Erythroblast (primary cell): ENCODE measurements at regions not wholly inside any gene's neighbourhood (a gene's known extent, or its start where the extent isn't known, plus 50 kb on each side); places are given as distances from the start of the nearest gene placed in this dataset.
"Not testable (repeated sequence)": the region's sequence is repeated elsewhere in the genome, so short reads cannot be mapped to it uniquely, and the experiment has no call there.

ENCODE experiments used
- DNase-seq, 2 experiments: peaks; one replicate each; lab custom pipeline; 2025; lab: John Stamatoyannopoulos, UW
- GATA1 ChIP-seq: IDR thresholded peaks from 2 replicates; pipeline ENCODE4 v1.6.1; 2011; ENCODE audit warnings: low read depth, mild to moderate bottlenecking, control low read depth, low read length, moderate library complexity
- POLR2A ChIP-seq: IDR thresholded peaks from 2 replicates; pipeline ENCODE4 v1.6.1; 2011; ENCODE audit warnings: mild to moderate bottlenecking, low read length

GRCh38 chr10:84944187-84944586 lies 615.8 kb downstream of the CCSER2 start:
- DNase-seq, result no peak
- no peak for TF ChIP-seq GATA1
- no peak for TF ChIP-seq POLR2A

- no peak for DNase-seq
- TF ChIP-seq POLR2A (no peak), GATA1 (no peak)
These were observed 617.4 kb downstream of the CCSER2 start for GRCh38 chr10:84945791-84946190.

GRCh38 chr10:84946904-84947303 lies 618.5 kb downstream of the CCSER2 start:
- no peak for TF ChIP-seq GATA1
- TF ChIP-seq POLR2A, result no peak
- no peak for DNase-seq

- TF ChIP-seq POLR2A (no peak), GATA1 (no peak)
These were observed 620.3 kb downstream of the CCSER2 start for GRCh38 chr10:84948644-84949043.

GRCh38 chr10:84951616-84952015 lies 623.2 kb downstream of the CCSER2 start:
- TF ChIP-seq GATA1 (no peak), POLR2A (no peak)
- DNase-seq, result no peak

More at GRCh38 chr10:84948644-84949043, 620.3 kb downstream of the CCSER2 start:
- no peak for DNase-seq

- TF ChIP-seq POLR2A (no peak), GATA1 (no peak)
- no peak for DNase-seq
These were observed 629.0 kb downstream of the CCSER2 start for GRCh38 chr10:84957427-84957826.

- TF ChIP-seq POLR2A, result no peak
- no peak for DNase-seq
These were observed 637.1 kb downstream of the CCSER2 start for GRCh38 chr10:84965468-84965867.

GRCh38 chr10:84966708-84967441 lies 638.5 kb downstream of the CCSER2 start:
- TF ChIP-seq POLR2A (no peak), GATA1 (no peak)
- DNase-seq, result no peak

GRCh38 chr10:84969297-84969696 lies 640.9 kb downstream of the CCSER2 start:
- DNase-seq, result not testable (repeated sequence)

GRCh38 chr10:84987039-84987438 lies 658.6 kb downstream of the CCSER2 start:
- no peak for DNase-seq

GRCh38 chr10:84988011-84988410 lies 659.6 kb downstream of the CCSER2 start:
- no peak for DNase-seq
- TF ChIP-seq GATA1, result no peak
- TF ChIP-seq POLR2A, result no peak

More at GRCh38 chr10:84987039-84987438, 658.6 kb downstream of the CCSER2 start:
- no peak for TF ChIP-seq POLR2A

GRCh38 chr10:84990713-84991112 lies 662.3 kb downstream of the CCSER2 start:
- TF ChIP-seq POLR2A, result no peak
- no peak for TF ChIP-seq GATA1

GRCh38 chr10:84991301-84991700 lies 662.9 kb downstream of the CCSER2 start:
- no peak for DNase-seq
- TF ChIP-seq GATA1 (no peak), POLR2A (no peak)

More at GRCh38 chr10:84990713-84991112, 662.3 kb downstream of the CCSER2 start:
- DNase-seq, result no peak

GRCh38 chr10:84993251-84994035 lies 665.1 kb downstream of the CCSER2 start:
- no peak for DNase-seq

More at GRCh38 chr10:84993251-84994035, 665.1 kb downstream of the CCSER2 start:
- TF ChIP-seq POLR2A, result no peak
- no peak for TF ChIP-seq GATA1
